ENCODE measurements at regions not wholly inside any gene's neighbourhood (a gene's known extent, or its start where the extent isn't known, plus 50 kb on each side); places are given as distances from the start of the nearest gene placed in this dataset.
A peak's percentile ranks its signal among the peaks of the same experiment; 100 is the strongest.
"Not testable (repeated sequence)": the region's sequence is repeated elsewhere in the genome, so short reads cannot be mapped to it uniquely, and the experiment has no call there.

GRCh38 chr20:50331469-50332363 is 141.1 kb downstream of the CEBPB start:
- in situ Hi-C loops (cut with HindIII; ENCODE audit: low pct_unique_long_range_greater_than_20kb, low sequenced_read_pairs): no loop called here
- peak; percentile 65 to 89 for DNase-seq (ENCODE audit: low read depth in 1 of 2, low spot score in 1 of 2)
- TF ChIP-seq JUND (IDR thresholded peaks at IDR 0.05; ENCODE audit: low read depth): no peak

- no peak for DNase-seq (ENCODE audit: low read depth in 1 of 2, low spot score in 1 of 2)
- in situ Hi-C loops (cut with HindIII; ENCODE audit: low pct_unique_long_range_greater_than_20kb, low sequenced_read_pairs): no loop called here
- no peak for TF ChIP-seq JUND (IDR thresholded peaks at IDR 0.05; ENCODE audit: low read depth)
Observed at GRCh38 chr20:50332491-50332980, 141.9 kb downstream of the CEBPB start.

- in situ Hi-C loops (cut with HindIII; ENCODE audit: low pct_unique_long_range_greater_than_20kb, low sequenced_read_pairs): no loop called here
- no peak for TF ChIP-seq JUND (IDR thresholded peaks at IDR 0.05; ENCODE audit: low read depth)
- no peak for DNase-seq (ENCODE audit: low read depth in 1 of 2, low spot score in 1 of 2)
Observed at GRCh38 chr20:50333131-50333670, 142.6 kb downstream of the CEBPB start.

GRCh38 chr20:50333812-50334211 is 143.2 kb downstream of the CEBPB start:
- in situ Hi-C loops (cut with HindIII; ENCODE audit: low pct_unique_long_range_greater_than_20kb, low sequenced_read_pairs): no loop called here
- DNase-seq (ENCODE audit: low read depth in 1 of 2, low spot score in 1 of 2): no peak
- no peak for TF ChIP-seq JUND (IDR thresholded peaks at IDR 0.05; ENCODE audit: low read depth)

- in situ Hi-C loops (cut with HindIII; ENCODE audit: low pct_unique_long_range_greater_than_20kb, low sequenced_read_pairs): not testable (repeated sequence)
Observed at GRCh38 chr20:50334512-50334911, 143.9 kb downstream of the CEBPB start.

GRCh38 chr20:50335105-50335504 is 144.5 kb downstream of the CEBPB start:
- TF ChIP-seq JUND (IDR thresholded peaks at IDR 0.05; ENCODE audit: low read depth): no peak
- in situ Hi-C loops (cut with HindIII; ENCODE audit: low pct_unique_long_range_greater_than_20kb, low sequenced_read_pairs): no loop called here
- DNase-seq (ENCODE audit: low read depth in 1 of 2, low spot score in 1 of 2): peak; percentile 78 to 88

More at GRCh38 chr20:50334512-50334911, 143.9 kb downstream of the CEBPB start:
- DNase-seq (ENCODE audit: low read depth in 1 of 2, low spot score in 1 of 2): not testable (repeated sequence)

GRCh38 chr20:50335866-50336265 is 145.2 kb downstream of the CEBPB start:
- in situ Hi-C loops (cut with HindIII; ENCODE audit: low pct_unique_long_range_greater_than_20kb, low sequenced_read_pairs): no loop called here
- DNase-seq (ENCODE audit: low read depth in 1 of 2, low spot score in 1 of 2): no peak
- TF ChIP-seq JUND (IDR thresholded peaks at IDR 0.05; ENCODE audit: low read depth): no peak

GRCh38 chr20:50336661-50337060 is 146.0 kb downstream of the CEBPB start:
- in situ Hi-C loops (cut with HindIII; ENCODE audit: low pct_unique_long_range_greater_than_20kb, low sequenced_read_pairs): no loop called here
- no peak for DNase-seq (ENCODE audit: low read depth in 1 of 2, low spot score in 1 of 2)
- TF ChIP-seq JUND (IDR thresholded peaks at IDR 0.05; ENCODE audit: low read depth): no peak

- no peak for TF ChIP-seq JUND (IDR thresholded peaks at IDR 0.05; ENCODE audit: low read depth)
- in situ Hi-C loops (cut with HindIII; ENCODE audit: low pct_unique_long_range_greater_than_20kb, low sequenced_read_pairs): no loop called here
- no peak for DNase-seq (ENCODE audit: low read depth in 1 of 2, low spot score in 1 of 2)
Observed at GRCh38 chr20:50337521-50338466, 147.2 kb downstream of the CEBPB start.

GRCh38 chr20:50338479-50339391 is 148.1 kb downstream of the CEBPB start:
- no peak for TF ChIP-seq JUND (IDR thresholded peaks at IDR 0.05; ENCODE audit: low read depth)
- in situ Hi-C loops (cut with HindIII; ENCODE audit: low pct_unique_long_range_greater_than_20kb, low sequenced_read_pairs): no loop called here
- no peak for DNase-seq (ENCODE audit: low read depth in 1 of 2, low spot score in 1 of 2)

GRCh38 chr20:50339466-50339901 is 148.9 kb downstream of the CEBPB start:
- in situ Hi-C loops (cut with HindIII; ENCODE audit: low pct_unique_long_range_greater_than_20kb, low sequenced_read_pairs): no loop called here
- TF ChIP-seq JUND (IDR thresholded peaks at IDR 0.05; ENCODE audit: low read depth): no peak
- DNase-seq (ENCODE audit: low read depth in 1 of 2, low spot score in 1 of 2): no peak
